KOPT-K1 (cell line): ENCODE measurements at regions not wholly inside any gene's neighbourhood (a gene's known extent, or its start where the extent isn't known, plus 50 kb on each side); places are given as distances from the start of the nearest gene placed in this dataset.
"Not testable (repeated sequence)": the region's sequence is repeated elsewhere in the genome, so short reads cannot be mapped to it uniquely, and the experiment has no call there.

Source experiments
- H3K27ac ChIP-seq: fragments of 200-600 bp; sonication (generic); 2 replicates; pipeline ENCODE4 v1.5.1; 2016; ENCODE audit warnings: antibody characterized with exemption, mild to moderate bottlenecking, low read depth, low read length; ENCODE audit not compliant: poor library complexity, severe bottlenecking
- H3K36me3 ChIP-seq: fragments of 200-600 bp; sonication (generic); 2 replicates; pipeline ENCODE4 v1.5.1; 2017; ENCODE audit warnings: antibody characterized with exemption, mild to moderate bottlenecking, low read length, moderate library complexity; ENCODE audit not compliant: insufficient read depth
- H3K9me3 ChIP-seq: fragments of 200-600 bp; sonication (generic); 2 replicates; pipeline ENCODE4 v1.5.1; 2017; ENCODE audit warnings: antibody characterized with exemption, low read length, mild to moderate bottlenecking; ENCODE audit not compliant: insufficient read depth, poor library complexity, severe bottlenecking

DNA sequence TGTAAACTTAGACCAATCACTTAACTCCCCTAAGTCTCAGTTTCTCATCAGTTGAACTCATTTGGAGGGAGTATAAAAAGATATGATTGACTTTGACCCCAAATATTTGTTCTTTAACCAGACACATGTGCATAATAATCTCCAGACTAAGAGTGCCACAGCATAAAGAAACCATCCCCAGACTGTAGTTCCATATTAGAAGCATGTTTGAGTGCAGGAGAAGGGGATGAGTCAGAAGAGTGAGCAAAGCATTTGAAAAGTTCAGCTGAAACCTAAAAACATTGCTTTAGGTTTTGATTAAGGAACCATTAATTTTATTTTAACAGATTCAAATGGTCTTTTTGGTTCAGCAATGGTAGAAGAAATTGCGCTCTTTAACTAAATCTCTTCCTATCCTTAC is 654.8 kb downstream of the UTRN start:
- no peaks in the 10 kb centered on the region for H3K36me3 ChIP-seq
- no peaks in the 10 kb centered on the region for H3K9me3 ChIP-seq
- no peak overlapping the region for H3K27ac ChIP-seq

DNA sequence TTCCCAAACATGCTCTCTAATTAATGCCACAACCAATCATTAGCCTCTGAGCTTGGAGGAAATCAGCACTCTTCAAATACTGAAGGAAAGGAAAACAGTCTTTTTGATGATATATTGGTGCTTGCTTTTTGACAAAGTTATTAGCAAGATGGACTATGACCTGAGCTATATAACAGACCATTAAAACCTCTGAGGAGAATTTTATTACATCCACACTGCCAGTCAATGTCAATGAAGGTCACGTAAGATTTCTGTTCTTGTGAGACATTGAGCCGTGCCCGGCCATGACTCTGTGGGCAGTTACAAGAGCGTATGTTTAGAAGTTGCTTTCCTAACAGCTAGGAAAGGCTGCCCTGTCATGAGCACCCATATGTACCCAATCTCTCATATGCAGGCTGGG is 659.0 kb downstream of the UTRN start:
- no peak overlapping the region for H3K27ac ChIP-seq
- no peaks in the 10 kb centered on the region for H3K36me3 ChIP-seq
- H3K9me3 ChIP-seq, result no peaks in the 10 kb centered on the region

DNA sequence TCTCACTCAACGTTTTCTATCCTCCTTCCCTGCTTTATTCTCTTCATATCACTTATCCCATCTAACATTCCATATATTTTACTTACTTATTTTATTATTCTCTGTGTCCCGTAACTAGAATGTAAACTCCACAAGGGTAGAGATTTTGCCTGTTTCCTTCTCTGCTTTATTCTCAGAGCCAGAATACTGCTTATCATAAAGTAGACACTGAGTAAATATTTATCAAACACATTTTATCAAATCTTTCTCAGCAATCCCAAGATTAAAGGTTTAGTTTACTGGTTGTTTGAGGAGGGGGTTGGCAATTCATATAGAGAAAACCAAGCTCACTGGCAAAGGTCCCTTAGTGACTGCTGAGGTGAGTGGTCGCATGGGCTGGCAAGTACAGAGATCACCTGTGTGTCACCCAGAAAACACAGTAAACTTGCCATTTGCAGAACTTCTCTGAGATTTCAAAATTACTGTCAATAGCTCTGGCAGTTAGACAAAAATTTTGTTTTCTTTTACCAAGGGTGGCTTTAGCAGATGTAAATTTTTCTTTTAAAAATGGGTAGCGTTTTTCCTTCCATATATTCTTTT is 662.4 kb downstream of the UTRN start:
- no peak overlapping the region for H3K27ac ChIP-seq
- no peaks in the 10 kb centered on the region for H3K9me3 ChIP-seq
- H3K36me3 ChIP-seq, result no peaks in the 10 kb centered on the region

DNA sequence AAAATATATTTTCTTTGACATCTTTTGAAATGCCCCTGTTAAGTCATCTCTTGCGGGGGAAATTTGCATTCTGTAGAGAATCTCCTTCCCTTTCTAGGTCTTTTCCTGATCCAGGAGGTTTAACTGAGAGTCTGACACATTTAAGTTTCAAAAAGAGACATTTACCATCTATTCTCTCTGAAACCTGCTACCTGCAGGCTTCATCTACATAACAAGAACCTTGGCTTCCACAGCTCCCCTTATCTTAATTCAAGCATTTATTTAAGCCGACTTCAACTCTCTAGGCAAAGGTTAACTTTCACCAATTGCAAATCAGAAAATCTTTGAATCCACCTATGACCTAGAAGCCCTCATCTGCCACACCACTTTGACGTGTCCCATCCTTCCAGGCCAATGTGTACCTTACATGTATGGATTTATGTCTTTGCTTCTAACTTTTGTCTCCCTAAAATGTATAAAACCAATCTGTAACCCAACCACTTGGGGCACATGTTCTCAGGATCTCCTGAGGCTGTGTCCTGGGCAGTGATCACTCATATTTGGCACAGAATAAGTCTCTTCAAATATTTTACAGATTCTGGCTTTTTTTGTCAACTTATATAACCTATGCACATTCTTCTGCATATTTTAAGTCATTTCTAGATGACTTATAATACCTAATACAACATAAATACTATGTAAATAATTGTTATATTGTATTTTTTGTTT is 666.7 kb downstream of the UTRN start:
- Histone ChIP-seq H3K9me3 (no peaks in the 10 kb centered on the region), H3K27ac (no peak overlapping the region), H3K36me3 (no peaks in the 10 kb centered on the region)

DNA sequence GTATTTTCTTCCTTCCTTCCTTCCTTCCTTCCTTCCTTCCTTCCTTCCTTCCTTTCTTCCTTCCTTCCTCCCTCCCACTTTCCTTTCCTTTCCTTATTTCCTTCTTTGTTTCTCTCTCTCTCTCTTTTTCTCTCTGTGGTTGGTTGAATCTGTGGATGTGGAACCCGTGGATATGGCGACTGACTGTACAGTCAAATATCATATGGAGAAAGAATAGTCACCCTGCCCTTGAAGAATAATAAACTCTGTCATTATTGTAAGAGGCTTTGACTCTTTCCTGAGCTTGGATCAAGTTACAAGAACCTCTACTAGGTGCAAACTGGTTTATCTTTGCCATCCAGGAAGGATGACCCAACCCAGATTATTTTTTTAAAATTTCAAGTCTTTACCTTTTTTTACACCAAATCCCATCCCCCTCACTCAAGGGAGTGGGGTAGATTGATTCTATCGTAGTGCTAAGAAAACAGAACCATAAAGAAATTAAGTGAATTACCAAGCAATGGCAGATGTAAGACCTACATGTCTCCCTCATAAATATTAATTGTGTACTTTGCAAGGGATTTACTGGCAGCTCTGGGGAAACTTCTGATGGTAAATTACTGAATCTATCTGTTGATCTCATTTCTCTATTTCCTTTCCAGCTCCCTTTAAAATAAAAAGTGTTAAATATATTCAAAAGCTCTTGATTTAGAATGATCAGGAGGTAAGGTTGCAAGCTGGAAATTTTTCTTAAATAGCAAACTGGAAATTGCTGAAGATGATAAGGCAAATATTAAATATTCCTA is 667.5 kb downstream of the UTRN start:
- H3K27ac ChIP-seq, result no peak overlapping the region
- no peaks in the 10 kb centered on the region for H3K36me3 ChIP-seq

DNA sequence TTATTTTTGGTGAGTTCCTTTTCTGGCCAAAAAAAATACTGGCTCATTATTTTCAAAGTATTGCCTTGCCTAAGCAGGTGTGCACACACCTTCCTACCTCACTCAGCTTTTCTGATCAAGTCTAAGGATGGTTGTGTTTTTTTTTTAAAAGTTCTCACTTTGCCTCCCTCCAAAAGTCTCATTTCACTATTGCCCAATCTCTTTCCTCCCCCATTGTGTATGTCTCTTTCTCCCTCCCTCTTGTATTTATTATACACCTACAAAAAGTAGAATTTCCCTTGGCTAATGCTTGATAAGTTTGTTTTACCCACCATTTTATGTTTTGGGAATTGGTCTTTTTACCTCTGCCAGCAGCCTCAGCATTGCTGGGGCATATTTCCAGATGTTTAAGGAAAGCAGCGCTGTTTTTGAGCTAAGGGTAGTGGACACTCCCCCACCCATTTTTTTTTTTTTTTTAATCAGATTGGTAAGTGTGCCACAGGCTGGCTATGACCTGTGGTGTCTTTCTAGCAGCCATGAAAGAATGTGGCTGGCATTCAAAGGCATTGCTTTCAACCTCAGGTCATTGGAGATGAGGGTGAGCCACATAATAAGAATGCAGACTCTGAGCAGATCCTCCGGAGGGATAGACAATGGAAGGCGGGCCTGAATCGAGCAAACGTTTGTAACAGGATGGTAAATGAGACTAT is 668.6 kb downstream of the UTRN start:
- Histone ChIP-seq H3K36me3 (no peaks in the 10 kb centered on the region), H3K27ac (no peak overlapping the region), H3K9me3 (no peaks in the 10 kb centered on the region)

More for the DNA sequence above, 667.5 kb downstream of the UTRN start:
- no peaks in the 10 kb centered on the region for H3K9me3 ChIP-seq

DNA sequence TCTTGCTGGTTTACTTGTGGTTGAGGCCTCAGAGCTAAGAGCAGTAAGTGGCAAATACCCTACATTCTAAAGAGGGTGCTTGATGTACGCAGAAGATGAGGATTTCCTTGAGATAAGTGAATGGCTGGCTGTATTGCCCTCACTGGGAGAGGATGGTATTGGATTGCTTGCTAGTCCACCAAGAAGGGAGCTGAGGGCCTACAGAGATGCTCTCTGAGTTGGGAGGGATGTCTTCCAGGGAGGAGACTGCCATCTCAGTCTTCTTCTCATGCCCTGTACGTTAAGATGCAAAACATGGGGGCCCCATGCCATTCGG is 669.1 kb downstream of the UTRN start:
- no peak overlapping the region for H3K27ac ChIP-seq
- H3K9me3 ChIP-seq, result no peaks in the 10 kb centered on the region
- H3K36me3 ChIP-seq, result no peaks in the 10 kb centered on the region

DNA sequence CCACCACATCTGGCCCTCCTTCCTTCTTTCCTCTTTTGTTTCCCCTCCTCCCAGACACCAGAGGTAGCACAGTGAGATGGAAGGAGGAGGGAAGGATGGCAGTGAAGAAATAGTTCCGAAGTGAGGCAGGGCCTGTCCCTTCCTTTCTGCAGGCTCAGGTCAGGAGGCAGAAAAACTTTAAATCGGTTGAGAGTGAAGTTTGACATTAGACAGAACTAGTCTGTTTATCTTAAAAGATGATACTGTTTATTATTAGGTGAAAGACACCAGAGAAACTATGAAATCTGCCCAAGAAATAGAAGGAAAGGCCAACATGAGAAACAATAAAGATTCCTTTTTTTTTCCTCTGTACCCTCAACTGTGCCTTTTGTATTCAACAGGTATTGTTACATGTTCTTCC is 670.3 kb downstream of the UTRN start:
- Histone ChIP-seq H3K9me3 (no peaks in the 10 kb centered on the region), H3K27ac (no peak overlapping the region), H3K36me3 (no peaks in the 10 kb centered on the region)

DNA sequence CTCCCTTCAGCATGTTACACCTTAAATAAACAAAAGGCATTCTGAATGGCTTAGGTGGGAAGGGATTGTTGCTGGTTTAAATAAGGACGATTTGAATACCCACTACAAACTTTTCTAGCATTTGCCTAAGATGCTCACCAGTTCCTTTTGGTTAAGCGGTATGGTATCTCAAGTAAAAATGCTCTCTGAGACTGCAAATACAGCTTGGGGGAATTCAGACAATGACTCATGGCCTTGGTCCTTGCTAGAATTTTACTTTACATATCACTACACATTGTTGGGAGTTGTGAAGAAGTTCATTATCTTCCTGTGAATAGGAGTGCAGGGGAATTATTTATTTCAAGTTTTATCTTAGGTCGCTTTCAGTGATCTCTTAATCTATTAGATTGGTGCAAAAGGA is 670.7 kb downstream of the UTRN start:
- Histone ChIP-seq H3K9me3 (no peaks in the 10 kb centered on the region), H3K27ac (no peak overlapping the region), H3K36me3 (no peaks in the 10 kb centered on the region)

DNA sequence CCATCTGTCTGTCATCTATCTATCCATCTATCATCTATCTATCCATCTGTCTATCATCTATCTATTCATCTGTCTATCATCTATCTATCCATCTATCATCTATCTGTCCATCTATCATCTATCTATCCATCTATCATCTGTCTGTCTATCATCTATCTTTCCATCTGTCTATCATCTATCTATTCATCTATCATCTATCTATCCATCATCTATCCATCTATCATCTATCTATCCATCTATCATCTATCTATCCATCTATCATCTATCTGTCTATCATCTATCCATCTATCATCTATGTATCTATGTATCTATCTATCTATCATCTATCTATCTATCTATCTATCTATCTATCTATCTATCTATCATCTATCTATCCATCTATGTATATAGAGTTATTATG is 671.6 kb downstream of the UTRN start:
- not testable (repeated sequence) for H3K36me3 ChIP-seq, H3K27ac ChIP-seq, H3K9me3 ChIP-seq

DNA sequence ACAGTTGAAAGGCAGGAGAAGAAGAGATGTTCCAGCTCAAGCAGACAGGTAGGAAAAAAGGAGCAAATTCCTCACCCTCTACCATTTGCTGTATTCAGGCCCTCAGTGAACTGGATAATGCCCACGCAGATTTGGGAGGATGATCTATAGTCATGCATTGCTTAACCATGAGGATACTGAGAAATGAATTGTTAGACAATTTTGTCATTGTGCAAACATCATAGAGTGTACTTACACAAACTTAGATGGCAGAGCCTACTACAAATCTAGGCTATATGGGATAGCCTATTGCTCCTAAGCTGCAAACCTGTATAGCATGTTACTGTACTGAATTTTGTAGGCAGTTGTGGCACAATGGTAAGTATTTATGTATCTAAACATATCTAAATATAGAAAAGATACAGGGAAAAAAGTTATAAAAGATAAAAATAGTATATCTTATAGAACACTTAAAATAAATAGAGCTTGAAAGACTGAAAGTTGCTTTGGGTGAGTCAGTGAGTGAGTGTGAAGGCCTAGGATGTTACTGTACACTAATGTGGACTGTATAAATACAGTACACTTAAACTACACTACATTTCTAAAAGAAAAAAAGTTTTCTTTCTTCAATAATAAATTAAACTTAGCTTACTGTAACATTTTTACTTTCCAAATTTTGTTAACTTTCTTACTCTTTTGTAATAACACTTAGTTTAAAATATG is 672.3 kb downstream of the UTRN start:
- no peaks in the 10 kb centered on the region for H3K9me3 ChIP-seq
- no peaks in the 10 kb centered on the region for H3K36me3 ChIP-seq
- H3K27ac ChIP-seq, result no peak overlapping the region

DNA sequence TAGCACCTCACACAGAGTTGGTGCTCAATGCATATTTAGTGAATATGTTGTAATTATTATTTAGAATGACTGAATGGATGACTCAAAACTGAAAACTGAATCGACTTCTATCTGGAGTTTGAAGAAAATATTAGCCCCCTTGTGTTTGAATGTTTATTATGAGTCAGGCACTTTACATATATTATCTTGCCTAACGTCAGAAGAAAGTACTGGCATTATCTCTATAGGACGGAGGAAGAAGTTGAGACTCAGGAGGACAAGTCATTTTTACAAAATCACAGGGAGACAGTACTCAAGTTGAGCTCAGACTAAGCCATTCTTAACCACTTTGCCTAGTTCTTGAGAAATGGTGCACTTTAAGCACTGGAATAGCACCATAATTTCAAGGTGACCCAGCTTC is 684.0 kb downstream of the UTRN start:
- H3K9me3 ChIP-seq, result no peaks in the 10 kb centered on the region
- H3K27ac ChIP-seq, result no peak overlapping the region
- no peaks in the 10 kb centered on the region for H3K36me3 ChIP-seq

DNA sequence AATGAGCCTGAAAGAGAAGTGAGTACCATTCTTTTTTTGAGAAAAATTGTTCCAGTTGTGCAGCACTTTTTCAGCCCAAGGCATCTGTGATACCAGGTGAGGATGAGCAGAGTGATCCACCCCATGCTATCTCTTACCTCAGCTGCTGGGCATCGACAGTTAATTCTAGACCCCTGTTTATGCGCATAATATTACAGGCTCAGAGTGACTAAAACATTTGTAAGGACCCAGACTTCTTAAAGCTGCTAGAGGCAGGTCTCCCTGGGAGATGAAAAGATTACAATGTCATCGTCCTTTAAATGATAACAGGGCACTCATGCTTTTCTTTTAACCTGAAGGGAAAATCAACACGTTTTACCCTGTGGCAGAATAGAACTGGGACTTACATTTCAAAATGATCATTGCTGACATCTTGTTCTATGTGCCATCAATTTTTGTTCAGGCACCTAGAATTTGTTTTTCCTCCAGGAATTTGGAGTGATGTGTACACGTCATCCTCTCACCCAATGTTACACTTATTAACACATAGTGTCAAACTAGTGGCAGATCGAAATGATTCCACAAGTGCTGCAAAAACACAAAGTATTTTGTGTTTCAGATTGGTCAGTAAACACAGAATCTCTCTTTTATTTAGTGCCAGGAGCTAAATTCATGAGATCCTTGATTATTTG is 684.6 kb downstream of the UTRN start:
- Histone ChIP-seq H3K36me3 (no peaks in the 10 kb centered on the region), H3K27ac (no peak overlapping the region), H3K9me3 (no peaks in the 10 kb centered on the region)

DNA sequence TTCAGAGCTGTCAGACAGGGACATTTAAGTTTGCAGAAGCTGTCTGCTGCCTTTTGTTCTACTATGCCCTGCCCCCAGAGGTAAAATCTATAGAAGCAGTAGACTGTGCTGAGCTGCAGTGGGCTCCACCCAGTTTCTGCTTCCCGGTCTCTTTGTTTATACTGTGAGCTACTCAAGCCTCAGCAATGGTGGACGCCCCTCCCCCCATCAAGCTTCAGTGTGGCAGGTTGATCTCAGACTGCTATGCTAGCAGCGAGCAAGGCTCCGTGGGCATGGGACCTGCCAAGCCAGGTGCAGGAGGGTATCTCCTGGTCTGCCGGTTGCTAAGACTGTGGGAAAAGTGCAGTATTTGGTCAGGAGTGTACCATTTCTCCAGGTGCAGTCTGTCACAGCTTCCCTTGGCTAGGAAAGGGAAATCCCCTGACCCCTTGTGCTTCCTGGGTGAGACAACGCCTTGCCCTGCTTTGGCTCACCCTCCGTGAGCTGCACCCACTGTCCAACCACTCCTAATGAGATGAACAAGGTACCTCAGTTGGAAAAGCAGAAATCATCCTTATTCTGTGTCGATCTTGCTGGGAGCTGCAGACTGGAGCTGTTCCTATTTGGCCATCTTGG is 692.2 kb downstream of the UTRN start:
- not testable (repeated sequence) for H3K27ac ChIP-seq, H3K9me3 ChIP-seq, H3K36me3 ChIP-seq
